Activated CD8-positive, alpha-beta T cell treated with anti-CD3 and anti-CD28 coated beads, Interleukin-2, amount 10 ng/mL, durations not matched to agents 7 days and 5 days (primary cell): ENCODE measurements at regions not wholly inside any gene's neighbourhood (a gene's known extent, or its start where the extent isn't known, plus 50 kb on each side); places are given as distances from the start of the nearest gene placed in this dataset.

ENCODE experiments used
- ATAC-seq: fragments of 150-1000 bp; cut with Tn5 transposase; one replicate; pipeline ENCODE4 v1.10.0; 2021; ENCODE audit warnings: moderate library complexity
- CTCF ChIA-PET: fragments of 350-600 bp; sonication (Branson Sonifier 250); formaldehyde crosslinking; loops from one replicate; lab custom pipeline; 2021; ENCODE audit warnings: antibody characterized with exemption; lab: Charles Lee
- POLR2A ChIA-PET: fragments of 350-600 bp; sonication (Branson Sonifier 250); formaldehyde crosslinking; loops from one replicate; lab custom pipeline; 2021; ENCODE audit warnings: antibody characterized with exemption; lab: Charles Lee
- DNase-seq: peaks from one replicate; pipeline ENCODE4 v3.0.0-alpha.2; 2020
- H3K27ac Mint-ChIP-seq: one replicate; pipeline ENCODE4 v1.8.0; 2021; ENCODE audit warnings: mild to moderate bottlenecking, mixed read lengths
- H3K27me3 Mint-ChIP-seq: one replicate; pipeline ENCODE4 v1.8.0; 2021; ENCODE audit warnings: low read depth, mixed read lengths
- H3K36me3 Mint-ChIP-seq: one replicate; pipeline ENCODE4 v1.8.0; 2021; ENCODE audit warnings: low read depth, mixed read lengths
- H3K4me1 Mint-ChIP-seq: one replicate; pipeline ENCODE4 v1.8.0; 2021; ENCODE audit warnings: low read depth, mixed read lengths
- H3K4me3 Mint-ChIP-seq: one replicate; pipeline ENCODE4 v1.8.0; 2021; ENCODE audit warnings: mild to moderate bottlenecking, mixed read lengths
- H3K9me3 Mint-ChIP-seq: one replicate; pipeline ENCODE4 v1.8.0; 2022; ENCODE audit warnings: mixed read lengths; ENCODE audit not compliant: insufficient read depth

GRCh38 chr18:54743605-54743995, 84.7 kb upstream of the RAB27B start:
- ATAC-seq (no peak), DNase-seq (no peak)
- H3K27me3 Mint-ChIP-seq = peaks cover 2% of the 10 kb centered on the region
- H3K4me1 Mint-ChIP-seq = no peaks in the 10 kb centered on the region
- H3K36me3 Mint-ChIP-seq = no peaks in the 10 kb centered on the region
- ChIA-PET CTCF (no interaction called here), POLR2A (no interaction called here)
- H3K4me3 Mint-ChIP-seq = no peak overlapping the region
- H3K27ac Mint-ChIP-seq = no peak overlapping the region
- H3K9me3 Mint-ChIP-seq = no peaks in the 10 kb centered on the region

DNA sequence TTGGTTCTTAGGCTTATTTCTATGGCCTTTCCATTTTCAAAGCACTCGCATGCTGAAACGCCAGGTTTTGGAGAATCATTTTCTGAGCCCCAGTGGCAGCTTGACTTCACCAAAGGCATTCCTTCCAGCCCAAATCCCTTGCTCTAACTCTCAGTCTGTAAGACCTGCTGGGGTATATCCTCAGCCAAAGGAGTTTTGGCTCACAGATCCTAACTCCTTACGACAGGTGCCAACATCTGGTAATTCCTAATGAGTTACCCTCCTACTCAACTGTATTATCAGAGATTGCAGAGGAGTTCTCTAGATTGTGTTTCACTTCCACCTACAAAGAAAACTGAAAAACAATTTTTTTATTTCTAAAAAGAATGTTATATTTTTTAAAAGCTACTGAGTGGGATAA, 79.0 kb upstream of the RAB27B start:
- Mint-ChIP-seq H3K9me3 (no peaks in the 10 kb centered on the region), H3K4me1 (no peaks in the 10 kb centered on the region), H3K36me3 (no peaks in the 10 kb centered on the region), H3K4me3 (no peak overlapping the region), H3K27me3 (peaks cover 6% of the 10 kb centered on the region), H3K27ac (no peak overlapping the region)
- ATAC-seq (no peak), DNase-seq (no peak)
- ChIA-PET CTCF (no interaction called here), POLR2A (no interaction called here)

DNA sequence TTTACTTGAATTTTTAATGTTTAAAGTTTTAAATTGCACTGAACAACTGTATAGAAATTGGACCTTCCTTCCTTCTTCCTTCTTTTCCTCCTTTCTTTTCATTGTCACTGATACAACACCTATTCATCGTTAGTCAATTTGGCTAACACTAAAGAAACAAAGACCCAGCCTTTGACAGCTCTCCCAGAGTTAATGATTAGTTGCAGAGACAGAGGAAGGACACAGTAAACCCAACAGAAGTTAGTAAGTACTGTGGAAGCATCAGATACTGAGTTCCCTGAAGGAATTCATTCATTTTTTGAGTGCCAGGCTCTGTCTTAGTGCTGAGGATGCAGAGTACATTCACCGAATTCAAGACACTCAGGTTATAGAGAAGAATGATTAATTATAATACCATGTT, 77.9 kb upstream of the RAB27B start:
- no peaks in the 10 kb centered on the region for H3K36me3 Mint-ChIP-seq
- no peak overlapping the region for H3K27ac Mint-ChIP-seq
- H3K27me3 Mint-ChIP-seq = peaks cover 6% of the 10 kb centered on the region
- ChIA-PET POLR2A (no interaction called here), CTCF (no interaction called here)
- DNase-seq (no peak), ATAC-seq (no peak)
- H3K4me3 Mint-ChIP-seq = no peak overlapping the region
- H3K4me1 Mint-ChIP-seq = no peaks in the 10 kb centered on the region
- H3K9me3 Mint-ChIP-seq = no peaks in the 10 kb centered on the region

GRCh38 chr18:54752185-54752584, 76.1 kb upstream of the RAB27B start:
- no peaks in the 10 kb centered on the region for H3K9me3 Mint-ChIP-seq
- POLR2A ChIA-PET = no interaction called here
- H3K36me3 Mint-ChIP-seq = no peaks in the 10 kb centered on the region
- DNase-seq (no peak), ATAC-seq (no peak)
- CTCF ChIA-PET = no interaction called here
- no peaks in the 10 kb centered on the region for H3K4me1 Mint-ChIP-seq
- H3K27ac Mint-ChIP-seq = no peak overlapping the region
- no peak overlapping the region for H3K4me3 Mint-ChIP-seq
- H3K27me3 Mint-ChIP-seq = peaks cover 13% of the 10 kb centered on the region

- ChIA-PET CTCF (interaction anchor here (0.9 kb wide), 1 partner anchor 85 kb away, joined by 3 read pairs; no protein-coding TSS in a partner anchor), POLR2A (no interaction called here)
- DNase-seq (no peak), ATAC-seq (no peak)
- H3K4me1 Mint-ChIP-seq = no peaks in the 10 kb centered on the region
- H3K4me3 Mint-ChIP-seq = no peak overlapping the region
- H3K36me3 Mint-ChIP-seq = no peaks in the 10 kb centered on the region
- H3K9me3 Mint-ChIP-seq = no peaks in the 10 kb centered on the region
- H3K27me3 Mint-ChIP-seq = peaks cover 19% of the 10 kb centered on the region
- no peak overlapping the region for H3K27ac Mint-ChIP-seq
Measured at GRCh38 chr18:54755456-54755855, 72.8 kb upstream of the RAB27B start.

GRCh38 chr18:54762386-54762785, 65.9 kb upstream of the RAB27B start:
- no peaks in the 10 kb centered on the region for H3K4me1 Mint-ChIP-seq
- no peaks in the 10 kb centered on the region for H3K9me3 Mint-ChIP-seq
- H3K27me3 Mint-ChIP-seq = peaks cover 35% of the 10 kb centered on the region
- no peak overlapping the region for H3K27ac Mint-ChIP-seq
- no peak overlapping the region for H3K4me3 Mint-ChIP-seq
- H3K36me3 Mint-ChIP-seq = no peaks in the 10 kb centered on the region
- POLR2A ChIA-PET = no interaction called here
- CTCF ChIA-PET = no interaction called here
- DNase-seq = no peak
- no peak for ATAC-seq

- ChIA-PET CTCF (no interaction called here), POLR2A (no interaction called here)
- no peak for DNase-seq
- Mint-ChIP-seq H3K36me3 (no peaks in the 10 kb centered on the region), H3K27me3 (peaks cover 30% of the 10 kb centered on the region), H3K4me1 (no peaks in the 10 kb centered on the region), H3K4me3 (no peak overlapping the region), H3K27ac (no peak overlapping the region), H3K9me3 (no peaks in the 10 kb centered on the region)
- ATAC-seq = no peak
Measured at GRCh38 chr18:54764786-54765185, 63.5 kb upstream of the RAB27B start.

DNA sequence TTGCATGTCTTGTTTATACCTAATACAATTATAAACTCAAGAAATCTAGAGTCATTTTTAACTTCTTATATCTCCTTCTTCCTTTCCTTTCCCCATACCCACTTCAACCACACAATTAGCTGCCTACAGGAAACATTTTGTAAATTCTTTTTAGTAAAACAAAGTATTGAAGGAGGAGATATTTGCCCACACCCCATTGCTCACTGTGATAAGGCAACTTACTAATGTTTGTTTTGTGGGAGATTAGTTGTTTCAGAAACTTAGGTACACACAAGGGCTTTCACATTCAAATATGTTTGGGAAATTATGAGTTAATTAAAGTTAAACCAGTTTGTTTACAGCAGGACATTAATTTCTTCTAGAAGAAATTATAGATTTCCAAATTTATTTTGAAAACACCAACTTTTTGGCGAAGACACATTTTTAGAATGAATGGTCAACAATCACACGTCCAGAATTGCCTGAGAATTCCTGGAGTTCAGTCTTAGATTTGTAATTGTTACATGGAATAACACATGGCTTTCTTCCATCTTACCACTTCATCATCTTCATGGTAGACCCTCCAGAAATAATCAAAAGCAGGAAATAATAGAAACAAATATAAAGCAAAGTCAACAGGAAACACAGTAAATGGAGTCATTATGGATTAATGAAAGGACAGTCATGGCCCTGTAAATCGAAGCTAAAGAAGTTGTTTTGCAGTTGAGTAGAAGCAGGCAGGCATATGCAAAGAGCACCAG, 62.5 kb upstream of the RAB27B start:
- Mint-ChIP-seq H3K9me3 (no peaks in the 10 kb centered on the region), H3K4me3 (no peak overlapping the region), H3K4me1 (no peaks in the 10 kb centered on the region), H3K36me3 (no peaks in the 10 kb centered on the region), H3K27ac (no peak overlapping the region), H3K27me3 (peaks cover 25% of the 10 kb centered on the region)
- no peak for ATAC-seq
- ChIA-PET POLR2A (no interaction called here), CTCF (no interaction called here)
- no peak for DNase-seq

GRCh38 chr18:54766634-54767033, 61.6 kb upstream of the RAB27B start:
- CTCF ChIA-PET = no interaction called here
- H3K4me1 Mint-ChIP-seq = no peaks in the 10 kb centered on the region
- no peaks in the 10 kb centered on the region for H3K36me3 Mint-ChIP-seq
- ATAC-seq = no peak
- POLR2A ChIA-PET = no interaction called here
- H3K4me3 Mint-ChIP-seq = no peak overlapping the region
- no peak overlapping the region for H3K27ac Mint-ChIP-seq
- DNase-seq = no peak
- H3K27me3 Mint-ChIP-seq = peaks cover 27% of the 10 kb centered on the region
- H3K9me3 Mint-ChIP-seq = no peaks in the 10 kb centered on the region

GRCh38 chr18:54767098-54767497, 61.2 kb upstream of the RAB27B start:
- no peaks in the 10 kb centered on the region for H3K4me1 Mint-ChIP-seq
- ATAC-seq (no peak), DNase-seq (no peak)
- CTCF ChIA-PET = no interaction called here
- H3K4me3 Mint-ChIP-seq = no peak overlapping the region
- no peaks in the 10 kb centered on the region for H3K36me3 Mint-ChIP-seq
- peaks cover 27% of the 10 kb centered on the region for H3K27me3 Mint-ChIP-seq
- POLR2A ChIA-PET = no interaction called here
- H3K9me3 Mint-ChIP-seq = no peaks in the 10 kb centered on the region
- no peak overlapping the region for H3K27ac Mint-ChIP-seq

GRCh38 chr18:54769526-54770464, 58.5 kb upstream of the RAB27B start:
- Mint-ChIP-seq H3K4me3 (no peak overlapping the region), H3K4me1 (no peaks in the 10 kb centered on the region), H3K9me3 (no peaks in the 10 kb centered on the region), H3K27me3 (peaks cover 14% of the 10 kb centered on the region), H3K27ac (no peak overlapping the region), H3K36me3 (no peaks in the 10 kb centered on the region)
- POLR2A ChIA-PET = no interaction called here
- DNase-seq (no peak), ATAC-seq (no peak)
- CTCF ChIA-PET = no interaction called here

DNA sequence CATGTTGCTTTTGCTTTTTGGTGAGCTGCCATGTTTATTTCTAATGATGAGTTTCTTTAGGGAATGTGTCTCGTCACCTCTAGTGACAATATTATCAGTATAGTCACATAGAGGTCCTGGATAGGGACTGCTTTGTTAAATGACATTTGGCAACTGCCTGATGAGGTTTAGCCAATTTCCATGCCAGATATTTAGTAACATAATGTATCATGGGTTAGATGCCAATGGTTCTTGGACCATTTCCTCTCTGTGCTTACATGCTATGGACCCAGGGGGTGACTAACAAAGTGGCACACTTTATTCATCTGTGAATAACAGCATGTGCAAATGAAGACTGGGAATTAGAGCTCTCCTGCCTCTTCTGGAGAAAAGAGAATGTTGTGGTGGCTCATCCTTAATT, 56.2 kb upstream of the RAB27B start:
- Mint-ChIP-seq H3K36me3 (no peaks in the 10 kb centered on the region), H3K4me3 (no peak overlapping the region), H3K27me3 (peaks cover 12% of the 10 kb centered on the region), H3K9me3 (no peaks in the 10 kb centered on the region), H3K4me1 (no peaks in the 10 kb centered on the region), H3K27ac (no peak overlapping the region)
- ChIA-PET POLR2A (no interaction called here), CTCF (no interaction called here)
- no peak for DNase-seq
- no peak for ATAC-seq
